Epithelial cell of proximal tubule (primary cell): ENCODE measurements at regions not wholly inside any gene's neighbourhood (a gene's known extent, or its start where the extent isn't known, plus 50 kb on each side); places are given as distances from the start of the nearest gene placed in this dataset.
"Not testable (repeated sequence)": the region's sequence is repeated elsewhere in the genome, so short reads cannot be mapped to it uniquely, and the experiment has no call there.

Experiments used
- DNase-seq: peaks from one replicate; pipeline ENCODE4 v3.0.0-alpha.2; 2011; ENCODE audit warnings: low read depth
- H3K4me3 ChIP-seq: 2 replicates; pipeline ENCODE4 v1.5.1; 2011; ENCODE audit warnings: low read depth, mild to moderate bottlenecking, low read length
- TF ChIP-seq, protein P1 (sequence below): conservative IDR thresholded peaks from 2 replicates; pipeline ENCODE4 v1.5.1; 2012; ENCODE audit warnings: low read depth, mild to moderate bottlenecking, low read length

GRCh38 chr4:110347805-110348204 is 128.2 kb upstream of the ENPEP start:
- TF ChIP-seq, protein P1, sequence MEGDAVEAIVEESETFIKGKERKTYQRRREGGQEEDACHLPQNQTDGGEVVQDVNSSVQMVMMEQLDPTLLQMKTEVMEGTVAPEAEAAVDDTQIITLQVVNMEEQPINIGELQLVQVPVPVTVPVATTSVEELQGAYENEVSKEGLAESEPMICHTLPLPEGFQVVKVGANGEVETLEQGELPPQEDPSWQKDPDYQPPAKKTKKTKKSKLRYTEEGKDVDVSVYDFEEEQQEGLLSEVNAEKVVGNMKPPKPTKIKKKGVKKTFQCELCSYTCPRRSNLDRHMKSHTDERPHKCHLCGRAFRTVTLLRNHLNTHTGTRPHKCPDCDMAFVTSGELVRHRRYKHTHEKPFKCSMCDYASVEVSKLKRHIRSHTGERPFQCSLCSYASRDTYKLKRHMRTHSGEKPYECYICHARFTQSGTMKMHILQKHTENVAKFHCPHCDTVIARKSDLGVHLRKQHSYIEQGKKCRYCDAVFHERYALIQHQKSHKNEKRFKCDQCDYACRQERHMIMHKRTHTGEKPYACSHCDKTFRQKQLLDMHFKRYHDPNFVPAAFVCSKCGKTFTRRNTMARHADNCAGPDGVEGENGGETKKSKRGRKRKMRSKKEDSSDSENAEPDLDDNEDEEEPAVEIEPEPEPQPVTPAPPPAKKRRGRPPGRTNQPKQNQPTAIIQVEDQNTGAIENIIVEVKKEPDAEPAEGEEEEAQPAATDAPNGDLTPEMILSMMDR = no peak
- H3K4me3 ChIP-seq = no peak overlapping the region
- no peak for DNase-seq

DNA sequence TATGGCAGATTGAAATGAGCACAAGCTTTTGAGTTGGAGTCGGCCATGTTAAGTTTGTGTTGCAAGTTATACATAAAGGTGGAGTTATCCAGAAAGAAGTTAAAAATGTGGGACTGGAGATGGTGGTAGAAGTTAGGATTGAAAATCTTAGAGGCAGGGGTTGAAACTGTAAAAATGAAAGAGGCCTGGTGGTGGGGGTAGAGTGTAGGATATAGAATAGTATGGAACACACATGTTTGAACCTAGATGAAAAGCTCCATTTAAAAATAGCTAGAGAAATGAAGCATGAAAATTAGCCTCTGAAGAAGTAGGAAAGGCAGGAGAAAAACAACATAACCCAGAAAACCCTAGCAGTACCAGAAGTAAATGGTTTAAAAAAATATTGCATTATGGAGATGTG is 131.8 kb upstream of the ENPEP start:
- no peak overlapping the region for H3K4me3 ChIP-seq
- no peak for DNase-seq
- TF ChIP-seq, protein P1 = peak; percentile 45

DNA sequence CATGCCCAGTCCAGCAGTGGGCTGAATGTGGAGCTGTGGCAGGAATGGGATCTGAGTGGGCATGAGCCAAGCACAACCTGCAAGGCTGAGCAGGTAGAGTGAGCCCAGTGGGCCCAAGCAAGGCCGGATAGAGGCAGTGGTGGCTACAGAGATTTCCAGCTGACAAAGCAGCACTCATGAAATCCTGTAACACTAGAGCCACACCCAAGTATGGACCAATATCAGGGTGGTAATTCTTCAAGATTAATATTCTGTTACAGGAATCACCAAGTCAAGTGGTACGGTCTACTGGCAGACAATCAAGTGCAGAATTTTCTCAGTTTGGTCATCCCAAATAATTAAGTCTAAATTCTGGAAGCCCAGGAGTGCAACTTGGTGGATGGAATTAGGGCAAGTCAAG is 132.4 kb upstream of the ENPEP start:
- no peak overlapping the region for H3K4me3 ChIP-seq
- TF ChIP-seq, protein P1 = no peak
- no peak for DNase-seq

DNA sequence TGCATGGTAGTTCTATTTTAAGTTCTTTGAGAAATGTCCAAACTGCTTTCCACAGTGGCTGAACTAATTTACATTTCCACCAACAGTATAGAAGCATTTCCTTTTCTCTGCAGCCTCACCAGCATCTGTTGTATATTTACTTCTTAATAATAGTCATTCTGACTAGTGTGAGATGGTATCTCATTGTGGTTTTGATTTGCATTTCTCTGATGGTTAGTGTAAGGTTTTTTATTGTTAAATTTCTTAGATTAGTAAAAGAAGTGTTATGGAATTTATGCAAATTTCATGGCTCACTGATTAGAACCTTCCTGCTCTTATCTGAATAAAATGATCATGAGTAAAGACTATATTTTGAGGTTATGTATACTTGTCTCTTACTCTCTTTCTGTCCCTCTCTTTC is 134.8 kb upstream of the ENPEP start:
- not testable (repeated sequence) for DNase-seq, H3K4me3 ChIP-seq

- no peak overlapping the region for H3K4me3 ChIP-seq
- DNase-seq = no peak
- TF ChIP-seq, protein P1 = no peak
These were observed 137.0 kb upstream of the ELOVL6 start for GRCh38 chr4:110335399-110335798.

DNA sequence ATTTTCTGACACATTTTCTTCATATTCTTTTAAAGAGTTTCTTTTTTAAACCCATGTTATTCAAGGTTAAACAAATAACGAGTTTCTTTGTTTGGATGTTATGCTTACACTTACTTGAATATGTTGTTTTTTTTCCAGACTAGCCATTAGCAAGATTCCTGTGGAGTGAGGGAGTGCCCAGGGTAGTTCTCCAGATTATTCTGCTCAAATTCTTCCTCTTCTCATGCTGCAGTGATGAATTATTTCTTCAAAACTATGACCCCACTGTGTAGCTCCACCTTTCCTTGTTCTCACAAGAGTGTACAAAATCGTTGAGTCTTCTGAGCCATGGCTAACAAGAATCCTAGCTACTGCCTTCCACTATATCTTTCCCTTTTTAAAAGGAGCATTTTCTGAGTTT is 134.1 kb upstream of the ELOVL6 start:
- no peak for DNase-seq
- no peak overlapping the region for H3K4me3 ChIP-seq
- TF ChIP-seq, protein P1 = no peak

GRCh38 chr4:110326426-110326825 is 128.0 kb upstream of the ELOVL6 start:
- DNase-seq = peak; percentile 32
- not testable (repeated sequence) for H3K4me3 ChIP-seq

DNA sequence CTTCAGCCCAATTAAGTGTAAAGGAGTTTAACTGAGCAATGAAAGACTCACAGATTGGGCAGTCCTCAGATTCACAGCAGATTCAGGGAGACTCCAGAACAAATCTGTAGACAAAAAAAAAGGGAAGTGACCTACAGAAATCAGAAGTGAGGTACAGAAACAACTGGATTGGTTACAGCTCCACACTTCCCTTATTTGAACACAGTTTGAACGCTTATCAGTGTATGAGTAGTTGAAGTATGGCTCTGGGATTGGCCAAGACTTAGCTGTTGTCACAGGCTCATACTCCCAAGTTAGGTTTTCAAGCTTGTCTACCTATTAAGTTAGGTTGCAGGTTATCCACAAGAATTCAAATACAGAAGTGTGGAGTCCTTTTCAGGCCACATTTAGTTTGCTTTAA is 112.4 kb upstream of the ELOVL6 start:
- no peak for DNase-seq
- H3K4me3 ChIP-seq = no peak overlapping the region
- TF ChIP-seq, protein P1 = no peak
